WTC11 (cell line): ENCODE measurements at regions not wholly inside any gene's neighbourhood (a gene's known extent, or its start where the extent isn't known, plus 50 kb on each side); places are given as distances from the start of the nearest gene placed in this dataset.

Experiments
- ATAC-seq: fragments of 200-7000 bp; cut with Tn5 transposase; 2 replicates; pipeline ENCODE4 v1.10.0; 2021; ENCODE audit warnings: mild to moderate bottlenecking, moderate library complexity
- CTCF ChIA-PET: fragments of 300-600 bp; sonication (Branson Sonifier 250); formaldehyde crosslinking; loops from one replicate; lab custom pipeline; 2021; ENCODE audit warnings: antibody characterized with exemption; lab: Charles Lee
- POLR2A ChIA-PET: fragments of 350-600 bp; sonication (Branson Sonifier 250); formaldehyde crosslinking; loops from one replicate; lab custom pipeline; 2021; ENCODE audit warnings: antibody characterized with exemption; lab: Charles Lee
- DNase-seq: peaks from one replicate; pipeline ENCODE4 v3.0.0; 2021; ENCODE audit warnings: low spot score
- H3K27ac Mint-ChIP-seq: 2 replicates; pipeline ENCODE4 v1.8.0; 2021; ENCODE audit warnings: mixed read lengths
- H3K27me3 Mint-ChIP-seq: 2 replicates; pipeline ENCODE4 v1.8.0; 2021; ENCODE audit warnings: low read depth, mild to moderate bottlenecking, moderate library complexity, mixed read lengths
- H3K36me3 Mint-ChIP-seq: 2 replicates; pipeline ENCODE4 v1.8.0; 2021; ENCODE audit warnings: mixed read lengths
- H3K4me1 Mint-ChIP-seq: 2 replicates; pipeline ENCODE4 v1.8.0; 2022; ENCODE audit warnings: mixed read lengths
- H3K4me3 Mint-ChIP-seq: 2 replicates; pipeline ENCODE4 v1.8.0; 2021; ENCODE audit warnings: mild to moderate bottlenecking, moderate library complexity, mixed read lengths
- H3K9me3 Mint-ChIP-seq: 2 replicates; pipeline ENCODE4 v1.8.0; 2021; ENCODE audit warnings: mixed read lengths
- CREB1 ChIP-seq: sonication (generic); formaldehyde crosslinking; IDR thresholded peaks from 2 replicates; pipeline ENCODE4 v1.8.0; 2023; ENCODE audit warnings: mild to moderate bottlenecking, missing genetic modification reagents
- CREM ChIP-seq: sonication (generic); formaldehyde crosslinking; IDR thresholded peaks from 2 replicates; pipeline ENCODE4 v1.8.1; 2022; ENCODE audit warnings: mild to moderate bottlenecking, missing genetic modification reagents, moderate library complexity
- ELF4 ChIP-seq: sonication (generic); formaldehyde crosslinking; IDR thresholded peaks from 2 replicates; pipeline ENCODE4 v1.8.1; 2022; ENCODE audit warnings: low read depth, mild to moderate bottlenecking, moderate library complexity, missing genetic modification reagents
- ESRRA ChIP-seq: sonication (generic); formaldehyde crosslinking; IDR thresholded peaks from 2 replicates; pipeline ENCODE4 v1.8.1; 2022; ENCODE audit warnings: mild to moderate bottlenecking, missing genetic modification reagents, borderline replicate concordance
- FOXP1 ChIP-seq: sonication (generic); formaldehyde crosslinking; IDR thresholded peaks from 2 replicates; pipeline ENCODE4 v1.8.0; 2022; ENCODE audit warnings: missing genetic modification reagents, mild to moderate bottlenecking, moderate library complexity, borderline replicate concordance
- GTF2I ChIP-seq: fragments of 250-450 bp; sonication (Bioruptor Pico); conservative IDR thresholded peaks from 2 replicates; pipeline ENCODE4 v1.4.0; 2021; ENCODE audit warnings: mild to moderate bottlenecking
- JUN ChIP-seq: sonication (generic); formaldehyde crosslinking; IDR thresholded peaks from 2 replicates; pipeline ENCODE4 v1.8.0; 2023; ENCODE audit warnings: mild to moderate bottlenecking, missing genetic modification reagents
- MXD4 ChIP-seq: fragments of 250-450 bp; sonication (Bioruptor Pico); IDR thresholded peaks from 2 replicates; pipeline ENCODE4 v1.8.0; 2021; ENCODE audit warnings: mild to moderate bottlenecking, moderate library complexity, borderline replicate concordance
- NR1H2 ChIP-seq: sonication (generic); formaldehyde crosslinking; IDR thresholded peaks from 2 replicates; pipeline ENCODE4 v1.9.0; 2021; ENCODE audit warnings: mild to moderate bottlenecking, moderate library complexity, missing genetic modification reagents
- NR2C2 ChIP-seq: sonication (generic); formaldehyde crosslinking; IDR thresholded peaks from 2 replicates; pipeline ENCODE4 v1.8.0; 2022; ENCODE audit warnings: mild to moderate bottlenecking, missing genetic modification reagents
- PREB ChIP-seq: sonication (generic); formaldehyde crosslinking; IDR thresholded peaks from 2 replicates; pipeline ENCODE4 v1.8.1; 2022; ENCODE audit warnings: mild to moderate bottlenecking, missing genetic modification reagents, moderate library complexity, borderline replicate concordance
- TEAD1 ChIP-seq: sonication (generic); formaldehyde crosslinking; IDR thresholded peaks from 2 replicates; pipeline ENCODE4 v1.8.0; 2022; ENCODE audit warnings: mild to moderate bottlenecking, missing genetic modification reagents
- USF1 ChIP-seq: sonication (generic); formaldehyde crosslinking; IDR thresholded peaks from 2 replicates; pipeline ENCODE4 v1.8.0; 2022; ENCODE audit warnings: mild to moderate bottlenecking, missing genetic modification reagents
- ZBTB21 ChIP-seq: sonication (generic); formaldehyde crosslinking; IDR thresholded peaks from 2 replicates; pipeline ENCODE4 v1.8.1; 2023; ENCODE audit warnings: mild to moderate bottlenecking, missing genetic modification reagents, borderline replicate concordance
- ZNF317 ChIP-seq: sonication (generic); formaldehyde crosslinking; IDR thresholded peaks from 2 replicates; pipeline ENCODE4 v1.8.1; 2023; ENCODE audit warnings: low read depth, mild to moderate bottlenecking, moderate library complexity, missing genetic modification reagents, borderline replicate concordance
- ZNF396 ChIP-seq: fragments of 250-450 bp; sonication (Bioruptor Pico); IDR thresholded peaks from 2 replicates; pipeline ENCODE4 v1.8.0; 2021; ENCODE audit warnings: mild to moderate bottlenecking, moderate library complexity, borderline replicate concordance
- TF ChIP-seq, protein P1 (sequence below): sonication (generic); formaldehyde crosslinking; conservative IDR thresholded peaks from 2 replicates; pipeline ENCODE4 v1.8.1; 2023; ENCODE audit warnings: mild to moderate bottlenecking, low read depth, missing genetic modification reagents, moderate library complexity
- TF ChIP-seq, protein P2 (sequence below): sonication (generic); formaldehyde crosslinking; IDR thresholded peaks from 2 replicates; pipeline ENCODE4 v1.8.0; 2022; ENCODE audit warnings: mild to moderate bottlenecking, missing genetic modification reagents
- TF ChIP-seq, protein P3 (sequence below): sonication (generic); formaldehyde crosslinking; IDR thresholded peaks from 2 replicates; pipeline ENCODE4 v1.8.0; 2022; ENCODE audit warnings: mild to moderate bottlenecking, missing genetic modification reagents
- TF ChIP-seq, protein P4 (sequence below): sonication (generic); formaldehyde crosslinking; IDR thresholded peaks from 2 replicates; pipeline ENCODE4 v1.8.0; 2022; ENCODE audit warnings: mild to moderate bottlenecking, missing genetic modification reagents

DNA sequence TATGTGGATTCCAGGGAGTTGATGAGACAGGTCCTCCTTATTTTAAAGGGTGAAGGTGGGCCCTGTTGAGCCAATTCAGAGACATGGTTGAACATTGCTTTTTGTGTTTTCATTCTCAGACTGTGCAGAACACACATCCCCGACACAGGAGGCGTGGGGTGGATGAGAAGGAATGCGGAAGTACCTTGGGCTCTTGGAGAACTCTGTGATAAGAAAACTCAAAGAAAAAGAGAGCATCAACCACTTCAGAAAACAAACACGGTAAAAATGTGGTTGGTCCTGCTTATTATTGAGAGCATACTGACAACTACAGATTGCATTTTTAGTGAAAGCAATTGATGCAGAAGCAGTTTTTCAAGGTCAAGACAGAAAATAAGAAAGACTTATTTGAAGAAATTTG, 659.8 kb downstream of the IRX1 start:
- Mint-ChIP-seq H3K4me1 (peaks cover 9% of the 10 kb centered on the region), H3K36me3 (no peaks in the 10 kb centered on the region), H3K9me3 (peaks cover 3% of the 10 kb centered on the region; the same call in 1 of the 2 replicates), H3K27me3 (no peaks in the 10 kb centered on the region)
- no peak for ATAC-seq
- POLR2A ChIA-PET: no interaction called here
- CTCF ChIA-PET: no interaction called here
- TF ChIP-seq TEAD1 (CRISPR knock-in tag) (no peak), CREB1 (CRISPR knock-in tag) (no peak), JUN (no peak), ESRRA (CRISPR knock-in tag) (no peak), USF1 (CRISPR knock-in tag) (no peak)
- TF ChIP-seq, protein P1, sequence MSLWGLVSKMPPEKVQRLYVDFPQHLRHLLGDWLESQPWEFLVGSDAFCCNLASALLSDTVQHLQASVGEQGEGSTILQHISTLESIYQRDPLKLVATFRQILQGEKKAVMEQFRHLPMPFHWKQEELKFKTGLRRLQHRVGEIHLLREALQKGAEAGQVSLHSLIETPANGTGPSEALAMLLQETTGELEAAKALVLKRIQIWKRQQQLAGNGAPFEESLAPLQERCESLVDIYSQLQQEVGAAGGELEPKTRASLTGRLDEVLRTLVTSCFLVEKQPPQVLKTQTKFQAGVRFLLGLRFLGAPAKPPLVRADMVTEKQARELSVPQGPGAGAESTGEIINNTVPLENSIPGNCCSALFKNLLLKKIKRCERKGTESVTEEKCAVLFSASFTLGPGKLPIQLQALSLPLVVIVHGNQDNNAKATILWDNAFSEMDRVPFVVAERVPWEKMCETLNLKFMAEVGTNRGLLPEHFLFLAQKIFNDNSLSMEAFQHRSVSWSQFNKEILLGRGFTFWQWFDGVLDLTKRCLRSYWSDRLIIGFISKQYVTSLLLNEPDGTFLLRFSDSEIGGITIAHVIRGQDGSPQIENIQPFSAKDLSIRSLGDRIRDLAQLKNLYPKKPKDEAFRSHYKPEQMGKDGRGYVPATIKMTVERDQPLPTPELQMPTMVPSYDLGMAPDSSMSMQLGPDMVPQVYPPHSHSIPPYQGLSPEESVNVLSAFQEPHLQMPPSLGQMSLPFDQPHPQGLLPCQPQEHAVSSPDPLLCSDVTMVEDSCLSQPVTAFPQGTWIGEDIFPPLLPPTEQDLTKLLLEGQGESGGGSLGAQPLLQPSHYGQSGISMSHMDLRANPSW (CRISPR knock-in tag): no peak
- TF ChIP-seq, all 79 proteins: peak for 0
- no peak overlapping the region for H3K27ac Mint-ChIP-seq
- no peak for DNase-seq
- H3K4me3 Mint-ChIP-seq: no peak overlapping the region

DNA sequence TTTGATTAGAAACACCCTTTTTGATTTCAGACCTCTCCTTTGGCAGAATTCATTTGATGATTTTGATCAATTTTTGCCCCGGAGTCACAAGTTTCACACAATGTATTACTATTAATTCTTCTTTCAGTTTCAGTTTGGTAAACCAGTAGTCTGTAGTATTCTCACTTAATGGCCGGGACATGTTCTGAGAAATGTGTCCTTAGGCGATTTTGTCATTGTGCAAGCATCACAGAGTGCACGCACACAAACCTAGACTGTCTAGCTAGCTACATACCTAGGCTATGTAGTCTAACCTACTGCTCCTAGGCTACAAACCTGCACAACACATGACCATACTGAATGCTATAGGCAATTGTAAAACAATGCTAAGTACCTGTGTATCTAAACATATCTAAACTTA, 662.5 kb downstream of the IRX1 start:
- H3K9me3 Mint-ChIP-seq: peaks cover 4% of the 10 kb centered on the region
- no peaks in the 10 kb centered on the region; the same call in 1 of the 2 replicates for H3K27me3 Mint-ChIP-seq
- peaks cover 9% of the 10 kb centered on the region for H3K4me1 Mint-ChIP-seq
- H3K36me3 Mint-ChIP-seq: no peaks in the 10 kb centered on the region
- H3K27ac Mint-ChIP-seq: no peak overlapping the region
- DNase-seq: no peak
- ATAC-seq: no peak
- no peak overlapping the region for H3K4me3 Mint-ChIP-seq
- ChIA-PET POLR2A (no interaction called here), CTCF (no interaction called here)
- TF ChIP-seq MXD4 (CRISPR knock-in tag): no peak
- TF ChIP-seq ZNF396 (CRISPR knock-in tag): no peak
- TF ChIP-seq, protein P2, sequence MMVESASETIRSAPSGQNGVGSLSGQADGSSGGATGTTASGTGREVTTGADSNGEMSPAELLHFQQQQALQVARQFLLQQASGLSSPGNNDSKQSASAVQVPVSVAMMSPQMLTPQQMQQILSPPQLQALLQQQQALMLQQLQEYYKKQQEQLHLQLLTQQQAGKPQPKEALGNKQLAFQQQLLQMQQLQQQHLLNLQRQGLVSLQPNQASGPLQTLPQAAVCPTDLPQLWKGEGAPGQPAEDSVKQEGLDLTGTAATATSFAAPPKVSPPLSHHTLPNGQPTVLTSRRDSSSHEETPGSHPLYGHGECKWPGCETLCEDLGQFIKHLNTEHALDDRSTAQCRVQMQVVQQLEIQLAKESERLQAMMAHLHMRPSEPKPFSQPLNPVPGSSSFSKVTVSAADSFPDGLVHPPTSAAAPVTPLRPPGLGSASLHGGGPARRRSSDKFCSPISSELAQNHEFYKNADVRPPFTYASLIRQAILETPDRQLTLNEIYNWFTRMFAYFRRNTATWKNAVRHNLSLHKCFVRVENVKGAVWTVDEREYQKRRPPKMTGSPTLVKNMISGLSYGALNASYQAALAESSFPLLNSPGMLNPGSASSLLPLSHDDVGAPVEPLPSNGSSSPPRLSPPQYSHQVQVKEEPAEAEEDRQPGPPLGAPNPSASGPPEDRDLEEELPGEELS (CRISPR knock-in tag): no peak

DNA sequence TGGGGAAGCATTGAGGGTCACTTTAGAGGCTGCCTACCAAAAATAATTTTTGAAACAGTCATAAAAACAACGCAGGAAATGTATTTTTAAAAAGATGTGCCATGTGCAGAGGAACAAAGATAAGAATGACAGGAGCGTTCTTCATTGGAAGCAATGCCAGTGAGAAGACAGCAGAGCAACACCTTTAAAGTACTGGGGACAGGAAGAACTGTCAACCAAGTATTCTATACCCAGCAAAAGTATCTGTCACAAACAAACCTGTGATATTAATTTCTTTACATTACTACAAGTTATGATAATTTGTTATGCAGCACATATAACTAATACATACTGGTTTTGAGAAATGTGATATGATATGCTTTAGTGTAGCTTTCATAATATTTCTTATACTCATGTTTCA, 675.6 kb downstream of the IRX1 start:
- no peak for DNase-seq
- TF ChIP-seq, protein P3, sequence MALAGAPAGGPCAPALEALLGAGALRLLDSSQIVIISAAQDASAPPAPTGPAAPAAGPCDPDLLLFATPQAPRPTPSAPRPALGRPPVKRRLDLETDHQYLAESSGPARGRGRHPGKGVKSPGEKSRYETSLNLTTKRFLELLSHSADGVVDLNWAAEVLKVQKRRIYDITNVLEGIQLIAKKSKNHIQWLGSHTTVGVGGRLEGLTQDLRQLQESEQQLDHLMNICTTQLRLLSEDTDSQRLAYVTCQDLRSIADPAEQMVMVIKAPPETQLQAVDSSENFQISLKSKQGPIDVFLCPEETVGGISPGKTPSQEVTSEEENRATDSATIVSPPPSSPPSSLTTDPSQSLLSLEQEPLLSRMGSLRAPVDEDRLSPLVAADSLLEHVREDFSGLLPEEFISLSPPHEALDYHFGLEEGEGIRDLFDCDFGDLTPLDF (CRISPR knock-in tag): no peak
- TF ChIP-seq CREM (CRISPR knock-in tag) (no peak), ZBTB21 (no peak), GTF2I (CRISPR knock-in tag) (no peak), ELF4 (CRISPR knock-in tag) (no peak), NR1H2 (CRISPR knock-in tag) (no peak), FOXP1 (CRISPR knock-in tag) (no peak), PREB (CRISPR knock-in tag) (no peak), ZNF317 (CRISPR knock-in tag) (no peak), NR2C2 (CRISPR knock-in tag) (no peak)
- TF ChIP-seq, protein P4, sequence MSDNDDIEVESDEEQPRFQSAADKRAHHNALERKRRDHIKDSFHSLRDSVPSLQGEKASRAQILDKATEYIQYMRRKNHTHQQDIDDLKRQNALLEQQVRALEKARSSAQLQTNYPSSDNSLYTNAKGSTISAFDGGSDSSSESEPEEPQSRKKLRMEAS (CRISPR knock-in tag): no peak
- TF ChIP-seq, protein P1 (CRISPR knock-in tag): no peak
- TF ChIP-seq, all 79 proteins: peak for 0
- POLR2A ChIA-PET: no interaction called here

More for the DNA sequence above, 675.6 kb downstream of the IRX1 start:
- peaks cover 10% of the 10 kb centered on the region for H3K4me1 Mint-ChIP-seq
- CTCF ChIA-PET: no interaction called here
- H3K4me3 Mint-ChIP-seq: no peak overlapping the region
- H3K27ac Mint-ChIP-seq: no peak overlapping the region
- H3K9me3 Mint-ChIP-seq: peaks cover 35% of the 10 kb centered on the region
- no peak for ATAC-seq
- no peaks in the 10 kb centered on the region; the same call in 1 of the 2 replicates for H3K27me3 Mint-ChIP-seq
- H3K36me3 Mint-ChIP-seq: peaks cover 28% of the 10 kb centered on the region
